ENCODE measurements at regions not wholly inside any gene's neighbourhood (a gene's known extent, or its start where the extent isn't known, plus 50 kb on each side); places are given as distances from the start of the nearest gene placed in this dataset.

DNA sequence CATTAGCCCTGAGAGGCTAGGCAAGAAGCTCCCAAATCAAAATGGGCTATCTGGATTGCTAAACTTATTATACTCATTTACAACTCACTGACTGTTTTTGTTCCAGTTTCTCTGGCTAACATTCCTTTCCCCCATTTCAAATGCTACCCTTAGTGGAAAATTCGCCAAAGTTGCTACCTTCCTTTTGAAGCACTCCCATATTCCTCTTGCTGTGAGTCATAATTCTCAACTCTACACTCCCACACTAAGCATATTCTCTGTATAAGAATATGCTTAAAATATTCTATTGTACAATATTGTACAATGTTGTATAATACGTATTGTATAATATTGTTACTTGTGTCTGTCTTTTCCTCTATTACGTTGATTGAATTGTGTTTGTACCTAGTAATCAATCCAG is 398.6 kb downstream of the PYDC2 start:
- no peak for TF ChIP-seq POLR2AphosphoS5 (IDR thresholded peaks at IDR 0.05)
- TF ChIP-seq, protein P1, sequence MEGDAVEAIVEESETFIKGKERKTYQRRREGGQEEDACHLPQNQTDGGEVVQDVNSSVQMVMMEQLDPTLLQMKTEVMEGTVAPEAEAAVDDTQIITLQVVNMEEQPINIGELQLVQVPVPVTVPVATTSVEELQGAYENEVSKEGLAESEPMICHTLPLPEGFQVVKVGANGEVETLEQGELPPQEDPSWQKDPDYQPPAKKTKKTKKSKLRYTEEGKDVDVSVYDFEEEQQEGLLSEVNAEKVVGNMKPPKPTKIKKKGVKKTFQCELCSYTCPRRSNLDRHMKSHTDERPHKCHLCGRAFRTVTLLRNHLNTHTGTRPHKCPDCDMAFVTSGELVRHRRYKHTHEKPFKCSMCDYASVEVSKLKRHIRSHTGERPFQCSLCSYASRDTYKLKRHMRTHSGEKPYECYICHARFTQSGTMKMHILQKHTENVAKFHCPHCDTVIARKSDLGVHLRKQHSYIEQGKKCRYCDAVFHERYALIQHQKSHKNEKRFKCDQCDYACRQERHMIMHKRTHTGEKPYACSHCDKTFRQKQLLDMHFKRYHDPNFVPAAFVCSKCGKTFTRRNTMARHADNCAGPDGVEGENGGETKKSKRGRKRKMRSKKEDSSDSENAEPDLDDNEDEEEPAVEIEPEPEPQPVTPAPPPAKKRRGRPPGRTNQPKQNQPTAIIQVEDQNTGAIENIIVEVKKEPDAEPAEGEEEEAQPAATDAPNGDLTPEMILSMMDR (IDR thresholded peaks at IDR 0.05): no peak

Data from transverse colon (tissue), 4 donors.